HUES48 (cell line): ENCODE measurements at regions not wholly inside any gene's neighbourhood (a gene's known extent, or its start where the extent isn't known, plus 50 kb on each side); places are given as distances from the start of the nearest gene placed in this dataset.
A peak's percentile ranks its signal among the peaks of the same experiment; 100 is the strongest.

Experiments used
- H3K27ac ChIP-seq: one replicate; pipeline ENCODE4 v1.7.0; 2013; ENCODE audit warnings: low read depth, low read length, inconsistent platforms
- H3K27me3 ChIP-seq: 2 replicates; pipeline ENCODE4 v1.6.1; 2013; ENCODE audit warnings: mild to moderate bottlenecking, low read length; ENCODE audit not compliant: control insufficient read depth, insufficient read depth
- H3K36me3 ChIP-seq: 2 replicates; pipeline ENCODE4 v1.6.1; 2013; ENCODE audit warnings: low read length; ENCODE audit not compliant: control insufficient read depth, insufficient read depth
- H3K4me1 ChIP-seq: 2 replicates; pipeline ENCODE4 v1.6.1; 2013; ENCODE audit warnings: mild to moderate bottlenecking, low read length; ENCODE audit not compliant: control insufficient read depth, insufficient read depth
- H3K4me3 ChIP-seq: 2 replicates; pipeline ENCODE4 v1.5.1; 2013; ENCODE audit warnings: mild to moderate bottlenecking, low read depth, low read length
- H3K9ac ChIP-seq: 2 replicates; pipeline ENCODE4 v1.6.1; 2013; ENCODE audit warnings: mild to moderate bottlenecking, low read depth, low read length, moderate library complexity
- H3K9me3 ChIP-seq: 2 replicates; pipeline ENCODE4 v1.6.1; 2013; ENCODE audit warnings: low read length; ENCODE audit not compliant: control insufficient read depth, insufficient read depth

DNA sequence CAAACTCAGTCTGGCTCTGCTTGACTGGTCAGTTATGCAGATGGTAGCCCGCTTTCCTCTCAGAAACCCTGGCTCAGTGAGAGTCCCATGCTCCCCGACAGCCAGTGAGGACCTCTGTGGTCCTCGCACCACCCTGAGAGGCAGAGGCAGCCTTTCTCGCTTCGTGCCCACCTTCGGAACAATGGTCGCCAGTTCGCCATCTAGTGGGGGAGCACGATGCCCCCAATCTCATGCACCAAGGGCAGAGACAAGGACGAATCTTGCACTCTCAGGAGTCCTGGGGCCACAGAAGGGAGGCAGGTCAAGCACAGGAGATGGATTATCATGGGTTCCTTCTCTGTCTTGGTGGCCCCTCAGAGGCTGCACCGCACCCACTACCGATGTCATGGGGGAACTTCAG is 75.2 kb downstream of the RHCG start:
- Histone ChIP-seq H3K27me3 (peaks cover 65% of the 10 kb centered on the region), H3K9ac (no peak overlapping the region), H3K4me3 (no peak overlapping the region), H3K36me3 (no peaks in the 10 kb centered on the region), H3K4me1 (peaks cover 8% of the 10 kb centered on the region; the same call in 1 of the 2 replicates), H3K9me3 (no peaks in the 10 kb centered on the region), H3K27ac (no peak overlapping the region)

GRCh38 chr15:89419370-89419984 is 76.9 kb downstream of the RHCG start:
- Histone ChIP-seq H3K36me3 (no peaks in the 10 kb centered on the region), H3K27me3 (peaks cover 82% of the 10 kb centered on the region), H3K4me1 (peaks cover 10% of the 10 kb centered on the region; the same call in 1 of the 2 replicates), H3K4me3 (no peak overlapping the region), H3K9me3 (no peaks in the 10 kb centered on the region), H3K27ac (no peak overlapping the region), H3K9ac (no peak overlapping the region)

DNA sequence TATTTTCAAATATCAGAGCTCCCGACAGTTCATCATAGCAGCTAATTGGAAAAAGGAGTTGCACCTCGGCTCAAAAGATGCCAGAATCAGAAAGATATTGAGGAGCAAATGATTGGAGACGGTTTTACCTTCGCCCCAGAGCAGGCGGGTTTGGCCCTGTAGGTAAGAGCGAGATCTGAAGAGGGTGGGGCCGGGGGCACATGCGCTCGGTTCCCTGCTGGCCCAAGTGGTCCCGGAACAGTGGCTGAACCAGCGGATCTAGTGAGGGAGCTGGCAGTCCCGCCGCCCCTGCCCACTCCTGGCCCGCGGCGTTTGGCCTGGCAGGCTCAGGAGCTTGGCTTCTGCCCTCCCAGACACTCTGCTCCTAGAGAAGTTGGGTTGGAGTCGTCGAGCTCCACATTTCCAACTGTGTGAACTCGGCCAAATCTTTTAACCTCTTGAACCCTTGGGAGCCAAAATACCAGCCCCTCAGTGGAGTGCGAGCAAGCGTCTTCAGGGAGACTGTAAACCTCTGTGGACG is 79.1 kb downstream of the RHCG start:
- Histone ChIP-seq H3K9ac (no peak overlapping the region), H3K36me3 (no peaks in the 10 kb centered on the region), H3K4me3 (no peak overlapping the region), H3K27ac (no peak overlapping the region), H3K27me3 (peaks cover 98% of the 10 kb centered on the region), H3K4me1 (peaks cover 14% of the 10 kb centered on the region), H3K9me3 (no peaks in the 10 kb centered on the region)

DNA sequence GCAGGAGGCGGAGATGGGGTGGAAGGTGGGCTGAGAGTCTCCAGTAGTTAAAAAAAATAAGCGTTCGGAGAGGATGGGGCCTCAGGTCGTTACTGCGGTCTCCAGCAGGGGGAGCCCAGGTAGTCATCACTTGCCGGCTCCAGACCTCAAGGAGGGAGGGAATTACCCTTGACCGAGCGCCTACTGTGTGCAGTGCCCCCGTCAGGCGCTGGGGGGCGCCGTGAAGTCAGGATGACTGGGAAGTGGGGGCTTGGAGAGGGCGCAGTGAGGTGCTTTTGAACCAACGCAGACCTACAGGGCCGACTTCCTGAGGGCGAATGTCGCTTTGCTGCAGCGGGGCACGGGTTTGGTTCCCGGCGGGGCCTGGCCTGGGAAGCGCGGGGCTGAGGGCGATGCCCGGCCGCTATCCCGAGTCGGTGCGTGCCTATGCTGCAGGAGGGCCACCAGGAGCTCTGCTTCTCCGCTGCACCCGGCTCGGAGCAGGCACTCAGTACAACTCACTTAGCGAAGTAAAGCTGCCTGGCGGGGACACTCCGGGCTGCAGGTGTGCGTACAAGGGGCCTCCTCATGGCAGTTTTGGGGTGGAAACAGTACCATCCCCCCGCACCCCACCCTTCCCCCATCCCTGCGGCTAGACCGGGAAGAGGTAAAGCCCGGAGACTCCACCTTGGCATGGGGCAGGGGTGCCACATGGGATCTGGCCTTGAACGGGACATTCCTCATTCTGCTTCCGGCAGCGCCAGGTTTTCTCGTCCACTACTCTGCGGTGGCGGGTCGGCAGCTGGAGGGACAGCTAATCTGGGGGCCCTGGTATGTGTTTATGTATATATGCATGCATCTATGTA is 79.8 kb downstream of the RHCG start:
- Histone ChIP-seq H3K4me1 (peaks cover 21% of the 10 kb centered on the region), H3K27me3 (peaks cover 98% of the 10 kb centered on the region), H3K9me3 (no peaks in the 10 kb centered on the region), H3K36me3 (no peaks in the 10 kb centered on the region), H3K4me3 (peak overlapping the region; percentile 31; the same call in 1 of the 2 replicates), H3K27ac (no peak overlapping the region), H3K9ac (no peak overlapping the region)

DNA sequence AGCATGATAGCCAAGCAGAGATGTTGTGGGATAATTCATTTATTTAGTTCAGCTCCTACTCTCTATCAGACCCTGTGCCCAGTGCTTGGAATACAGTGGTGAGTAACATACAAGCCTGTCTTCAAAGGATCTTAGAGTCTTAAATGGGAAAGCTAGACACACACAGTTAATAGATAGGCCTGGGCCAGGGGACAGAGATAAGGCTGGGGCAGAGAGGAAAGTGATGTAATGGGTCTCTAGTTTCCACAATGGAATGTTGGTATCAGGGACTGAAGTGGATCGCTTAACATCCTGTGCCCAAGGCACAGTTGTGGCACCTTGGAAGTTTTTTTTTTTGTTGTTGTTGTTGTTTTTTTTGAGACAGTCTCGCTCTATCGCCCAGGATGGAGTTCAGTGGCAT is 79.9 kb upstream of the POLG start:
- H3K36me3 ChIP-seq, result no peaks in the 10 kb centered on the region
- H3K9ac ChIP-seq, result no peak overlapping the region
- peaks cover 98% of the 10 kb centered on the region for H3K27me3 ChIP-seq
- H3K4me3 ChIP-seq, result no peak overlapping the region
- no peak overlapping the region for H3K27ac ChIP-seq
- H3K9me3 ChIP-seq, result no peaks in the 10 kb centered on the region
- peaks cover 27% of the 10 kb centered on the region for H3K4me1 ChIP-seq

DNA sequence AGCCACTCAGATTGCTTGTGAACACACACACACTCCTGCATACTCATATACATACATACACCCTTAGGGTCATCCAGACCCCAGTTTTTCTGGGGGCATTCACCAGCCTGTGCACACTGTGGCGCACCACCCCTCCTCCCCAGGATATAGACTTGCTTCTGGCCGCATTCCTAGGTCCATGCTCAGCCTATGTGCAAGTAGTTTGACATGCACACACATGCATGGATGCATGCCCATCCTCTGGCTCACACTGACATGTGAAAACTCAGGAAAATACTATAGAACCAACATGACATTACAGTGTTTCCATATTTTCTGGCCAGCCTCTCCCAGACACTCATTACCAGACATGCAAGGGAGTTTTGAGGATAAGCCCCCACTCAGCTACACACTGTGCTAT is 79.3 kb upstream of the POLG start:
- Histone ChIP-seq H3K36me3 (no peaks in the 10 kb centered on the region), H3K9me3 (no peaks in the 10 kb centered on the region), H3K4me1 (peaks cover 28% of the 10 kb centered on the region), H3K4me3 (no peak overlapping the region), H3K9ac (no peak overlapping the region), H3K27ac (no peak overlapping the region), H3K27me3 (peaks cover 98% of the 10 kb centered on the region)

- Histone ChIP-seq H3K27me3 (peaks cover 98% of the 10 kb centered on the region), H3K9ac (no peak overlapping the region), H3K36me3 (no peaks in the 10 kb centered on the region), H3K4me3 (no peak overlapping the region), H3K27ac (peak overlapping the region; percentile 35), H3K4me1 (peaks cover 35% of the 10 kb centered on the region), H3K9me3 (no peaks in the 10 kb centered on the region)
These were observed 78.3 kb upstream of the POLG start for GRCh38 chr15:89412905-89413411.

DNA sequence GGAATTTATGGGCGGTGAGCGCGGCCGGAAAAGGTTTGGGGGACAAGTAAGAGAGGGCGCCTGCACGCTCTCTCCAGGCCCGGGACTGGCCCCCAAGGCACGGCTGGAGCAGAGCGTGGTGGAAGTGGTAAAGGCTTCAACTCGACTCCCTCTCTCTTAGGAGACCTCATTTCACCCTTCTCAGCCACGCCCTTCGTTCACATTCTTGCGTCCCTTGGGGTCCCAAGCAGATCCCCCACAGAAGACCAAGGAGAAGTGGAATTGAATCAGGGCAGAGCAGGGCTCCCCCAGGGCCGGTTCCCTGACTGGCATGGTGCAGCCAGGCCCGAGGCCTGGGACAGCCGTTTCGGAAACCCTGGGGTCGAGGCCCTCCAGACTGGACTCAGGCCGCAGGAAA is 75.4 kb upstream of the POLG start:
- H3K9ac ChIP-seq, result no peak overlapping the region
- H3K4me1 ChIP-seq, result peaks cover 47% of the 10 kb centered on the region
- H3K27me3 ChIP-seq, result peaks cover 100% of the 10 kb centered on the region

DNA sequence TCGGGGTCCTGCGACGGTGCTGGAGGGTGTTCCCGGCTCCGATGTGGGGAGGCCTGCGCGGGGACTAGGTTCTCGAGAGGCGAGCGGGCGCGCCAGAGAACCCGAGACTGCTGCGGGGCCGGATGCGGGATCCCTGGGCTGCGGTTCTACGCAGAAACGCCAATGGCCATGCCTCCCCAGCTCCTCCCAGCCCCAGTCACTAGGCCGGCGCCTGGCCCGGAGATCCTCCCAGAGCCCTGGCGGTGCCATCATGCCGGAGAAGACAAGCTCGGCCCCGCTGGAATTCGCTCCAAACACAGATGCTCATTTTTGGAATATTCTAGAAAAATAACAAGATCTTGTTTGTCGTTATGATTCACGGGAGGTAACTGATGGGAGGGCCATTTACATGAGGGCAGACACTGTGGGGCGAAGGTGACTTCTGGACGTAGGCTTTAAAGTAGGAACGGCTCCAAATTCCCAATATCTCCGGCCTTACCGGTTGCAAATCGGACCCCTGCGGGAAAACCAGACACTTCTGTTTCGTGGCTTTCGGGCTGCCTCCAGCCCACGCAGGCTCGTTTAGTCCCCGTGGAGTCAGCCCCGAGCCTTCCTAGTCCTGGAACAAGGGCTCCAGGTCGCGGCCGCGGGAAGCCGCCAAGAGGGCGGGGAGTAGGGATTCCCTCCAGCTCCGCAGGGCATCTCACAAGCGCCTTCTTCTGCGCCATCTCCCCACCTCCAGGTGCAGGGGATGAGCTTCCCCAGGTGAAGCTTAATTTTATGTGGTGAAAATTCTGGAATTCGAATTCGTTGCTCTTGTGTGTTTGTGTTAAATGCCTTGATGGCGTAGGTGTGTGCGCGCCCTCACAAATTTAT is 74.8 kb upstream of the POLG start:
- Histone ChIP-seq H3K9ac (no peak overlapping the region), H3K36me3 (no peaks in the 10 kb centered on the region), H3K4me3 (no peak overlapping the region), H3K4me1 (peaks cover 47% of the 10 kb centered on the region), H3K27me3 (peaks cover 100% of the 10 kb centered on the region), H3K9me3 (no peaks in the 10 kb centered on the region), H3K27ac (no peak overlapping the region)

More for the DNA sequence above, 75.4 kb upstream of the POLG start:
- Histone ChIP-seq H3K9me3 (no peaks in the 10 kb centered on the region), H3K4me3 (no peak overlapping the region), H3K36me3 (no peaks in the 10 kb centered on the region), H3K27ac (no peak overlapping the region)

GRCh38 chr15:89408372-89409183 is 74.0 kb upstream of the POLG start:
- H3K27ac ChIP-seq, result no peak overlapping the region
- H3K27me3 ChIP-seq, result peaks cover 100% of the 10 kb centered on the region
- no peaks in the 10 kb centered on the region for H3K36me3 ChIP-seq
- H3K9ac ChIP-seq, result no peak overlapping the region
- H3K9me3 ChIP-seq, result no peaks in the 10 kb centered on the region
- H3K4me1 ChIP-seq, result peaks cover 44% of the 10 kb centered on the region
- peak overlapping the region; percentile 44; the same call in 1 of the 2 replicates for H3K4me3 ChIP-seq
